Endodermal cell (in vitro differentiated cells): ENCODE measurements at regions not wholly inside any gene's neighbourhood (a gene's known extent, or its start where the extent isn't known, plus 50 kb on each side); places are given as distances from the start of the nearest gene placed in this dataset.

ENCODE experiments used
- DNase-seq: peaks from one replicate; pipeline ENCODE4 v3.0.0-alpha.2; 2017
- H3K27ac ChIP-seq: 2 replicates; pipeline ENCODE4 v1.5.1; 2013; ENCODE audit warnings: mild to moderate bottlenecking, low read depth, low read length, moderate library complexity
- H3K27me3 ChIP-seq: 2 replicates; pipeline ENCODE4 v1.6.1; 2013; ENCODE audit warnings: mild to moderate bottlenecking, low read length, moderate library complexity; ENCODE audit not compliant: insufficient read depth, control insufficient read depth, poor library complexity, severe bottlenecking
- H3K36me3 ChIP-seq: 2 replicates; pipeline ENCODE4 v1.7.0; 2013; ENCODE audit warnings: mild to moderate bottlenecking, low read length, moderate library complexity; ENCODE audit not compliant: control insufficient read depth, insufficient read depth
- H3K4me1 ChIP-seq: one replicate; pipeline ENCODE4 v1.7.0; 2013; ENCODE audit warnings: low read length; ENCODE audit not compliant: control insufficient read depth, insufficient read depth
- H3K4me3 ChIP-seq: 2 replicates; pipeline ENCODE4 v1.5.1; 2013; ENCODE audit warnings: mild to moderate bottlenecking, low read length, moderate library complexity
- H3K9ac ChIP-seq: 2 replicates; pipeline ENCODE4 v1.6.1; 2013; ENCODE audit warnings: mild to moderate bottlenecking, low read length, moderate library complexity; ENCODE audit not compliant: poor library complexity, severe bottlenecking; ENCODE audit errors: extremely low read depth
- H3K9me3 ChIP-seq: 2 replicates; pipeline ENCODE4 v1.6.1; 2013; ENCODE audit warnings: mild to moderate bottlenecking, low read length, moderate library complexity; ENCODE audit not compliant: control insufficient read depth
- H3K27ac Mint-ChIP-seq: 2 replicates; pipeline ENCODE4 v1.8.0; 2020; ENCODE audit warnings: mixed read lengths
- H3K27me3 Mint-ChIP-seq: 2 replicates; pipeline ENCODE4 v1.8.0; 2021; ENCODE audit warnings: mild to moderate bottlenecking, mixed read lengths; ENCODE audit not compliant: insufficient read depth
- H3K36me3 Mint-ChIP-seq: 2 replicates; pipeline ENCODE4 v1.8.0; 2020; ENCODE audit warnings: low read depth, mixed read lengths
- H3K4me1 Mint-ChIP-seq: 2 replicates; pipeline ENCODE4 v1.8.0; 2020; ENCODE audit warnings: mixed read lengths
- H3K4me3 Mint-ChIP-seq: 2 replicates; pipeline ENCODE4 v1.8.0; 2020; ENCODE audit warnings: mild to moderate bottlenecking, moderate library complexity, mixed read lengths
- H3K9me3 Mint-ChIP-seq: 2 replicates; pipeline ENCODE4 v1.8.0; 2020; ENCODE audit warnings: mild to moderate bottlenecking, mixed read lengths
- CTCF ChIP-seq: fragments of 200-600 bp; sonication (generic); conservative IDR thresholded peaks from 2 replicates; pipeline ENCODE4 v1.5.0; 2021; ENCODE audit warnings: antibody characterized with exemption, mild to moderate bottlenecking
- WGBS, 2 experiments: methylation state at CpG; one replicate each; pipeline versions ENCODE4 v1.1.5 to v1.1.7; 2013; ENCODE audit warnings: missing lambda C conversion rate in 2 of 2, mixed read lengths in 1 of 2; ENCODE audit not compliant: insufficient coverage in 1 of 2, insufficient read length in 1 of 2; 5-methylcytosine and 5-hydroxymethylcytosine counted together

GRCh38 chr6:157741321-157741947 is 81.6 kb upstream of the SNX9 start:
- H3K36me3 ChIP-seq = no peaks in the 10 kb centered on the region
- TF ChIP-seq CTCF = no peak
- 84 to 89% methylated on average over 8 to 10 of the region's 10 CpGs for WGBS, 2 experiments
- Mint-ChIP-seq H3K9me3 (peaks cover 36% of the 10 kb centered on the region), H3K4me1 (peaks cover 16% of the 10 kb centered on the region), H3K36me3 (no peaks in the 10 kb centered on the region), H3K4me3 (no peak overlapping the region), H3K27ac (peak overlapping the region; percentile 80), H3K27me3 (no peaks in the 10 kb centered on the region)
- H3K27ac ChIP-seq = no peak overlapping the region
- H3K4me1 ChIP-seq = no peaks in the 10 kb centered on the region
- peaks cover under 1% of the 10 kb centered on the region for H3K9me3 ChIP-seq
- H3K4me3 ChIP-seq = no peak overlapping the region
- H3K27me3 ChIP-seq = no peaks in the 10 kb centered on the region
- no peak overlapping the region for H3K9ac ChIP-seq
- DNase-seq = peak; percentile 44

- no peak for TF ChIP-seq CTCF
- peak; percentile 61 for DNase-seq
- Histone ChIP-seq H3K4me1 (no peaks in the 10 kb centered on the region), H3K27me3 (no peaks in the 10 kb centered on the region), H3K36me3 (no peaks in the 10 kb centered on the region), H3K27ac (no peak overlapping the region), H3K4me3 (no peak overlapping the region), H3K9ac (no peak overlapping the region), H3K9me3 (peaks cover 7% of the 10 kb centered on the region)
- Mint-ChIP-seq H3K4me1 (peaks cover 16% of the 10 kb centered on the region), H3K4me3 (no peak overlapping the region), H3K9me3 (peaks cover 36% of the 10 kb centered on the region), H3K36me3 (no peaks in the 10 kb centered on the region), H3K27me3 (no peaks in the 10 kb centered on the region), H3K27ac (peak overlapping the region; percentile 80)
- 82 to 97% methylated on average over 3 to 5 of the region's 5 CpGs for WGBS, 2 experiments
These were observed 81.0 kb upstream of the SNX9 start for GRCh38 chr6:157741948-157742556.

GRCh38 chr6:157744102-157744601 is 78.9 kb upstream of the SNX9 start:
- H3K4me3 Mint-ChIP-seq = no peak overlapping the region
- no peaks in the 10 kb centered on the region for H3K36me3 ChIP-seq
- DNase-seq = peak; percentile 24
- peaks cover 10% of the 10 kb centered on the region for H3K9me3 ChIP-seq
- WGBS, 2 experiments = 82 to 92% methylated on average over 2 to 4 of the region's 4 CpGs
- H3K27me3 ChIP-seq = no peaks in the 10 kb centered on the region
- no peak overlapping the region for H3K9ac ChIP-seq
- no peak overlapping the region for H3K27ac Mint-ChIP-seq
- no peaks in the 10 kb centered on the region for H3K27me3 Mint-ChIP-seq
- no peaks in the 10 kb centered on the region for H3K36me3 Mint-ChIP-seq
- TF ChIP-seq CTCF = no peak
- no peaks in the 10 kb centered on the region for H3K4me1 ChIP-seq
- peaks cover 16% of the 10 kb centered on the region for H3K4me1 Mint-ChIP-seq
- H3K9me3 Mint-ChIP-seq = peaks cover 19% of the 10 kb centered on the region
- H3K4me3 ChIP-seq = no peak overlapping the region
- no peak overlapping the region for H3K27ac ChIP-seq
